ENCODE measurements at regions not wholly inside any gene's neighbourhood (a gene's known extent, or its start where the extent isn't known, plus 50 kb on each side); places are given as distances from the start of the nearest gene placed in this dataset.

DNA sequence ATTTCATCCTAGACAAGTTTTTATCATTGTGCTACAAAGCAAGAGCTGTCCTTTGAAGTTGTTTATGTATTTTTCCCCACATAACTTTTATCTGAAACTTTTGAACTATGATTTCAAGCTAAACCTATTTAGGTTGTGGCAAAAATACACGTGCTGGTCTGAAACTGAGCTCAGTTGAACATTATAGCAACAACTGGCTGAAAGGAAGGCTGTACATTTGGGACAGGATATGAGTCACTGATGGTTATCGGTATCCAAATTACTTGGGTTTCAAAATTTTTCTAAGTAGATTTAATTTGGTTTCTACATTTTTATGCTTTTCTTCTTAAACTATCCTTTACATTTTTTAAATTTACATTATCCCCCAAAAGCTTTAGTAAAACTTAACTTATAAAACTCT, 627.3 kb upstream of the NUDT12 start:
- DNase-seq: no peak

DNA sequence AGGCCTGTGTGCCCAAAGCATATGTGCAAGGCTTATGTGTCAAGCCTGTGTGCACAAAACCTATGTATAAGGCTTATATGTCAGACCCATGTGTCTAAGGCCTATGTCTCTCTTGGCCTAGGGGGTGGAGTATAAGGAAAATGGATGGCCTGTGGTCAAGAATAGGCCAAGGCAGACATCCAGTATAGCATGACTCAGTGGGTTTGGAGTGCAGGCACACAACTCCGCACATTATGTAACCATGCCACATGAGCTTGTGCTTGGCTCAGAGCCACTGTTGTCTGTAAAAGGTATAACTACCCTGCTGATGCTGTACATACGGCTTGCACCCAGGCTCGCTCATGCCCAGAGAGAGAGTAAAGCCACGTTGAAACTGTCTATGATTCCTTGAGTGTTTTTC, 626.4 kb upstream of the NUDT12 start:
- DNase-seq: no peak

DNA sequence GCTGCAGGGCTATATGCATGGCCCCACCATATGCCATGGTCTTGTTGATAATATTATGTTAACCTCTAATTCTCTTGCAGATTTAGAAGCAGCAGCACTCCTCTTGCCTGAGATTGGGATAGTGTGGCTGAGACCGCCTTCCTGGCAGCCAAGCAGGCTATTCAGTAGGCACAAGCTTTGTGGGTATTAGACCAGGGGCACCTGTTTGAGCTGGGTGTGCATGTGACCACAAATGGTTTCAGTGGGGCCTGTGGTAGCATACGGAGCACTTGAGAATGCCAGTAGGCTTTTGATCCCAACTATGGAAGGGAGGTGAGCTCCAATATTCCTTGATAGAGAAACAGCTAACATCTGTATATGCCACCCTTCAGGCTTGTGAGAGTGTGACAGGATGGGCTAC, 625.1 kb upstream of the NUDT12 start:
- DNase-seq: no peak

DNA sequence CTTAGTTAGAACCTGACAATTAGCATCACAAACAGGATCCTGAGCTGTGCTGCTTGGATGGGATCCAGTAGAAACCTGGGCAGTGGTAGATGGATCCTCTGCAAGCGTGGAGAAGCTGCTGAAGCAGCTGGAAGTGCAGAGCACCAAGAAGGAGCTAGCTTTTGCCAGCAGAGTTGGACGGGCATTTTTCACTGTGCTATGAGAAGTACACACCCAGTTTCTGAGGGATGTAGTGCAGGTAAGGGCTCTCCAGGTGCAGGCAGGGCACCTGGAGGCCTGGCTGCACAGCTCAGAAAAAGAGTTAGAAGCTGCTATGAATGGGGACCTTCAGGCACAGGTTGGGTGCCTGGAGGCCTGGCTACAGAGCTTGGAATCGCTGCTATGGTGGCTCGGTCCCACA, 623.9 kb upstream of the NUDT12 start:
- DNase-seq: no peak

DNA sequence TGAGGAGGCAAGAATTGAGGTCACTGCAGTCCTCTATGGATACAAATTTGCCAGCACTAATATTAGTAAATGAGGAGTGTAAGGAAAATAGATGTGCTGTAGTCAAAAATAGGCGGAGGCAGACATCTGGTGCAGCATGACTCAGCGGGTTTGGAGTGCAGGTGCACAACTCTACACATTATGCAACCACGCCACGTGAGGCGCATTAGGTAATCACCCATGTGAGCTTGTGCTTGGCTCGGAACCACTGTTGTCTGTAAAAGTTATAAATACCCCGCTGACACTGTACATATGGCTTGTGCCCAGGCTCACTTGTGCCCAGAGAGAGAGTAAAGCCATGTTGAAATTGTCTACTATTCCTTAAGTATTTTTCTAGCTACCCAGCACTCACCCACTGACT, 623.5 kb upstream of the NUDT12 start:
- DNase-seq: no peak

DNA sequence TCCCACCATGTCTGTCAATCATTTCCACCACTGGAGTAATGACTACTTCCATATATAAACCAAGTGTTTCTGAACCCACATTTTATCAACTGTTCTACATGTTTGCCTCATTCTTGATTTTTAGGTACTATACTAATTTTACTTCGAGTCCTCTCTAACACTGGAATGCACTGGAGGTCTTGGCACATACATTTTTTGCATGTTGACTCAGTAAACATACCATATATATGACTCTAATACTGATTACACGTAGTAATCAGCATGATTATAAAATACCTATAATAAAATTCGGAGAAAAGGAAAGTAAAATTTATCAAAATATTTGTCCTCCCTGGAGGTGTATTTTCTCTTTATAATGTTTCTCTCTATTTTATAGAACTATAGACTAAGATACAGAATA, 621.7 kb upstream of the NUDT12 start:
- DNase-seq: no peak

DNA sequence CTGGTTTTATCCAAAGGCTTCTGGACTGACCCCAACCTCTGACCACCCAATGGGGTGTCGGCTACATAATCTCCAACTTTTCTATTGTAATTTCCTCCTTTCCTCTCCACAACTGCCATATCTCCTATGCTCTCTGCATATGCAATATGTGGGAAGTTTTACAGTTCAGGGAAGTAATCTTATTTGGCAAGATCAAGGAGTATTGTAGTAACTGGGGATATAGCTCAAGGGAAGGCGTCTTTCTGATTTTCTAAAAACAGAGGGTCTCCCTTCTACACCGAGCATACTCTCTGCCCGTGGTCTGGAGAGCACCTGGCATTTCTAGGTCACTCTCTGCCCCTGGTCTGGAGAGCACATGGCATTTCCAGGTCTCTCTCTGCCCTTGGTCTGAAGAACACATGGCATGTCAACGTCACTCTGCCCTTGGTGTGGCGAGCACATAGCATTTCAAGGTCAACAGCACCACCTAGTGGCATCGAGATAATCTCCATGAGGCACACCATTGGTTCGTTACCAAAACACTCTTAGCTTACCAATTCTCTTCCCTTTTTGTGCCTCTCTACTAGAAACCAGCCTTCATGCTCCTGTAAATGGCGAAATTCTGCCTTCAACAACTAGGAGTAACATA, 616.4 kb upstream of the NUDT12 start:
- peak; percentile 79 for DNase-seq

DNA sequence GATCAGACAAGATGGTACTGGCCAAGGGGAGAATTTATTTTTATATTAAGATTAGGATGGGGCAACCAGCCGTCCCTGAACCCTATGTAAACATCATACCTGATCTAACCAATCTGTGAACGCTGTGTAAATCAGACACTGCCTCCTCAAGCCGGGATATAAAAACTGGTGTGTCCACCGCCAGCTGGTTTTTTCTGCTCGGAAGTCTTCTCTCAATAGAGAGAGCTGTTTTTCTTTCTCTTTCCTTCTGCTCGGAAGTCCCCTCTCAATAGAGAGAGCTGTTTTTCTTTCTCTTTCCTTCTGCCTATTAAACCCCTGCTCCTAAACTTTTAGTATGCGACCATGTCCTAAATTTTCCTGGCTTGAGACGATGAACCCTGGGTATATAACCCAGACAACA, 615.5 kb upstream of the NUDT12 start:
- DNase-seq: no peak

DNA sequence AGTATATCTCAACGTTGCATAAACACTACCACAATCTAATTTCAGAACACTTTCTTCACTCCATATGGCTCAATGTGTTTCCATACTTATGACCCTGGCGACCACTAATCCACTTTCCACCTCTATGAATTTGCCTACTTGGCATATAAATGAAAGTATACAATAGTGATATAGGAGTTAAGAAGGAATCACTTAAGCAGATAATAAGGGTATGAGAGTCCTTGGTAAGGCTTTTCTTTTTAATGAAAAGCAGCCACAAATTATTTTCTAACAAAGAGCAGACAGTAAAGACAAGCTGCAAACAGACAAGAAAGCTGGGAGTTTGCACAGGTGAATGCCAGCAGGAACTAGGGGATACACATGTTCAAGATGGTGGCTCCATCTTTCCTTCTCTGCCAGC, 615.1 kb upstream of the NUDT12 start:
- DNase-seq: no peak

DNA sequence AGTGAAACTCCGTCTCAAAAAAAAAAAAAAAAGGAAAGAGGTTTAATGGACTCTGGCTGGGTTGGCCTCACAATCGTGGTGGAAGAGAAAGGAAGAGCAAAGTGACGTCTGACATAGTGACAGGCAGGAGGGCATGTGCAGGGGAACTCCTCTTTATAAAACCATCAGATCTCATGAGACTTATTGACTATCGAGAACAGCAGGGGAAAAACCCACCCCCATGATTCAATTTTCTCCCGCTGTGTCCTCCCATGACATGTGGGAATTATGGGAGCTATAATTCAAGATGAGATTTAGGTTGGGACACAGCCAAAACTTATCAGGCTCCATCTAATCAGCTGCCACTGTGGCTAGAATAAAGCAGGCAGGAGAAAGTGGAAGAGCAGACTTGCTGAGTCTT, 610.4 kb upstream of the NUDT12 start:
- no peak for DNase-seq

DNA sequence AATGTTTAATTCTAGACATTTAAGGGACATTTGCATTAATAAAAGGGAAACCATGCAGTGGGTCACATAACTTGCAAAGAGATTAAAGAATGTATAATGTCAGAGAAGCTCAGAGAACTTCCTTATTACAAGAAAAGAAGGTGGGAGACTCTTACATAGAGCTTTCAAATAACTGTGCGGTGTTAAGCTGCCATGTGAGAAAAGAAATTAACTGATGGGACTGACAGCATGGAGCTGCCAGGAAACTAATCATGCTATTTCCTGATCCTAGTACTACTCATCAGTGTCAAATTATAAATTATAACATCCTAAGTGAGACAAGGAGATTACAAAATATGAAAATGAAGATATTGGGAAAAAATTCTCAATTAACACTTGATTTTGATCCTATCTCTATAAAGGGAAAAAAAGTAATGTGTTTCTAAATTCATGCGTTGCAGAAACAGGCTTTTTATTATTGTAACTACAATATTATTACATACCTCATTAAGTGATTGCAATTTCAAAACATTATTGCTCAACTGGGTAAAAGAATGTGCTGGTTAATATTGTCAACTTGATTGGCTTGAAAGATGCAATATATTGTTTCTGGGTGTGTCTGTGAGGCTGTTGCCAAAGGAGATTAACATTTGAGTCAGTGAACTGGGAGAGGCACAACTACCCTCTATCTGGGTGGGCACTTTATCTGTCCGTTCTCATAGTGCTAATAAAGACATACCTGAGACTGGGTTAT, 609.5 kb upstream of the NUDT12 start:
- no peak for DNase-seq

DNA sequence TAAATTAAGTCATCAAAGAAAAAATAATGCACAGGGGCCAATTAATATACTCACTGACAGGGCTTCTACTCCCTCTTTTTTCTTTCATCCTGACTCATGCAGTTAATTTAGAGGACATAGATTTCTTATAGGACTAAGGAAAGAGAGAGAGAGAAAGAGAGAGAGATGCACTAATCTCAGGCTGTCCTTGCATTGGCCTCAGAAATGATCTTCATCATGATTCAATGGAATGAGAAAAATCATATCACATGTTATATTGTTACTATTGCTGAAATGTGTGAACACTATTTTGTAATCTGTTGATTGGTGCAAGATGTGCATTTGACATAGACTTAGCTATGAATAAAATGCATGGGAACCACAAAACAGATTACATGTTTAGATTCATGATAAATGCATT, 608.3 kb upstream of the NUDT12 start:
- no peak for DNase-seq

DNA sequence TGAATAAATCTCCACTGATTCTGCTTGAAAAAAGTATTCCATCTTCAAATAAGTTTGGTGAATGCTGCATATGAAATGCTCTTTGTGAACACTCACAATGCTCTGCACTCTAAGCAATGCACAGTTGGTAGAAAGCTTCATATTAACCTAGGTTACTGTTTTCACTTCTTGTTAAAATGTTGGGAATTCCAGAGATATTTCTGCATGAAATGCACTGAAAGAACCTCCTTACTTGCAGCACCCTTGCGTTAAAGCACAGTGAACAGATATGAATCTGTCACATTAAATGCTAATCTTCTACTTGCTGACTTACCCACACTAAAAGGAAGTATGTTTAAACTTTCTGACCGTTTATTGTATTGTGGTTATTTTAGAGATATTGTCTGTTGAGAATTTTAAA, 584.1 kb upstream of the NUDT12 start:
- DNase-seq: no peak

DNA sequence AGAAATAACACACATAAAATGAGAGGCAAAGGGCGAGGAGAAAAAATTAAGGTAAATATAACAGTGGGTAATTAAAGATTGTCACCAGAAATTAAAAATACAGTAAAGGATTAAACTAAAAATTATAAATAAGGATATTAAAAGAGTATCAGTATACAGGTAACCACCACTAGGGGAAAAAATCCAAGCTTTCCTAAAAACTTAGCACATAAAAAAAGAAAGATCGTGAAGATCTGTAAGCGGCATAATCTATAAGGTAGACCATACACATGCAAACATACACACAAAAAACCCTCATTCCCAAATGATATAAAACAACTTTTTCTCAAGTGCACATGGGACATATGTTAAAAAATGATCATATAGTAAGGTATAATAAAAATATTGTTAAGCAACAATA, 577.3 kb upstream of the NUDT12 start:
- no peak for DNase-seq

DNA sequence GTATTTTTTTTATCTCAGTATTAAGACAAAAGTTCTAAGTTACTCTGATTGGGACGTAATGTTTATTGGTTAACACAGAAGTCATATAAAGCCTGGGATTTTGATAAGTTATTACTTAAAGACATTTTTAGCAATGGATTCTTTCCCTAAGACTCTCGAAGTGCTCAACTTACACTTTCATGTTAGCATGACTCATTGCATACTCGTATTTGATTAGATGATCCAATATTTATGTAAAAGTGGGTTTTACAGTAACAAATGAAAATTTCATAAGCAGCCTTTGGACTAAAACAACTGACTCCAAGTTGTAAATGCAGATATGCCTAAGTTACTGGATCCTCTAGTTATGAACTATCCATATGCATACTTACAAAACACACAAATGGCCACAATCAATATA, 567.7 kb upstream of the NUDT12 start:
- DNase-seq: no peak

DNA sequence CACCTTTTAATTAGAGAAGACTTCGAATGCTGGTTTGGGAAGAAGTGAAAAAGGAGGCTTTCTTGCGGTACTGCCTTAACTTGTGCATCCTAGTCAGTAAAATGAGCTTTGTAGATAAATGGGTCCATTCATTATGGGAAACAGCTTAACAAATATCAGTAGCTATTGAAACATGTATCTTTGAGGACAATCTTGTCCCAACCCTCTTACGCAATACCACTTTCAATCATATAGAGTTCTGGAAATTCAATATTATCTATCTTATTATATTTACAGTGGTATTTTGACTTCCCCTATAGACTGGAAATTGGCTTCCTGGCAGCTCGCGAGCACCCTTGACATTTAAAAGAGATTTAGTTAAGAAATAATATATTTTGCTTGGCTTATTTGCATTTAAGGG, 565.8 kb upstream of the NUDT12 start:
- DNase-seq: no peak

DNA sequence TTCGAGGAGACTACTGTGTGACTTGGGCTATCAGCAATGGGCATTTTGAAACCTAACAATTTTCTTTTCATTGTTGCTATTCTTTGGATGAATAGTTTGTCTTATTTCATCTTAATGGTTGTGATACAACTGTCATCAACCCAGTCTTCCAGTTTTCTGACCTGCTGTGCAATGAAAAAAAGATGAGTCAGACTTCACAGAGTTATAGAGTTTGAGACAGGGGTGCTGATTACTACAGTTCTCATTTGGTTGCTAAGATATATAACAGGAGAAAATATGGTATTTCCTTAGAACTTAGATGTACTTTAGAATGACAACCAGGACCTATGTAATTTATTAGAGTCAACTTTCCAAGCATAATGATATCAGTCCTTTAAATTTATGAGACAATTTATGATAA, 564.4 kb upstream of the NUDT12 start:
- no peak for DNase-seq

DNA sequence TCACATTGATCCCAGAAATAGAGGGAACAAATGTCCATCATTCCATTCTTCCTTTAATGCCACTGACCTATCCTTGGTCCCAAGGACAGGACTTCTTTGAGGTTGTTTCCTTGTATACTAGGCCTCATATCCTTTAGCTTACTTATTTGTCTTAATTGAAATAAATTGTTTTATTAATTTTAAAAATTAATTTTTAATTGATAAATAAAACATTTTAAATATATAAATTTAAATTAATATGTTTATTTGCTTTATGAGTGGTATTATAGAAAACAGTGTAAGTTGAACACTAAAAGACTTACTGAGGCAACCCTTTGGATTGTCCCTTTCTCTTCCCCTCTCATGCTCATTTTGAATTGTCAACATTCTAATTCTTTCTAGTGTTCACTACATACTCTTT, 556.9 kb upstream of the NUDT12 start:
- no peak for DNase-seq

DNA sequence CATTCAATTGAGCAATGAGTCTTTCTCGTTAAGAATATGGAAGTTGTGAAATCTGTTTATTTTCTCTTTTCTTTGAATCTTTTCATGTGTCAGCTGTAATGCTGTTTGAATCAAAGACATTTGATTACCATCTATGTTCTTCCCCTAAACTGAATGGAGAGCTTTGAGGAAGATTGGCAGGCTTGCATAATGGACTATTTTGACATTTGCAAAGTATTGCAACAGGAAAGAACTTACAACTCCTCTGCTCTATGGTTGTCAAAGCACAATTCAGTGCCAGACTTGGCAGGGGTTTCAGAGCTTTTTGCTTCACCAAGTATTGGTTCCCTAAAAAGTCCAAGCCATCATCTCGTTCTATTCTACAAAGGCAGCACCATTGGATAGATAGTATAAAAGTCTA, 549.0 kb upstream of the NUDT12 start:
- no peak for DNase-seq

DNA sequence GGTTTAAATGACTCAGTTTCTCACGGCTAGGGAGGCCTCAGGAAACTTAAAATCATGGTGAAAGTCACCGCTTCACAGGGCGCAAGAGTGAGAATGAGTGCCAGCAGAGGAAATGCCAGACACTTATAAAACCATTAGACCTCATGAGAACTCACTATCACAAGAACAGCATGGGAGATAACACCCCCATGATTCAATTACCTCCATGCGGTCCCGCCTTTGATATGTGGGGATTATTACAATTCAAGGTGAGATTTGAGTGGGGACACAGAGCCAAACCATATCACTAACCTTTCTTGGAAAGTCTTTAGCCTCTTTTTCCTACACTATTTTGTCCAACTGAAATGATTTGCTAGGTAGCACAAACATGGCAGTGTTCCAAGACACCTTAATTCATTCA, 533.9 kb upstream of the NUDT12 start:
- no peak for DNase-seq

DNA sequence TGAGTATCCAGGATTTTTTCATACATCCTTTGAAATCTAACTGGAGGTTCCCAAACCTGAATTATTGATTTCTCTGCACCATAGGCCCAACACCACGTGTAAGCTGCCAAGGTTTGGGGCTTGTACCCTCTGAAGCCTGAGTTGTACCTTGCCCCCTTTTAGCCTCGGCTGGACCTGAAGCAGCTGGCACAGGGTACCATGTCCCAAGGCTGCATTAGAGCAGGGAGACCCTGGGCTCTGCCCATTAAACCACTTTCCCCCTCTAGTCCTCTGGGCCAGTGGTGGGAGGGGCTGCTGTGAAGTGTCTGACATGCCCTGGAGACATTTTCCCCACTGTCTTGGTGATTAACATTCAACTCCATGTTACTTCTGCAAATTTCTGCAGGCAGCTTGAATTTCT, 532.9 kb upstream of the NUDT12 start:
- no peak for DNase-seq

DNA sequence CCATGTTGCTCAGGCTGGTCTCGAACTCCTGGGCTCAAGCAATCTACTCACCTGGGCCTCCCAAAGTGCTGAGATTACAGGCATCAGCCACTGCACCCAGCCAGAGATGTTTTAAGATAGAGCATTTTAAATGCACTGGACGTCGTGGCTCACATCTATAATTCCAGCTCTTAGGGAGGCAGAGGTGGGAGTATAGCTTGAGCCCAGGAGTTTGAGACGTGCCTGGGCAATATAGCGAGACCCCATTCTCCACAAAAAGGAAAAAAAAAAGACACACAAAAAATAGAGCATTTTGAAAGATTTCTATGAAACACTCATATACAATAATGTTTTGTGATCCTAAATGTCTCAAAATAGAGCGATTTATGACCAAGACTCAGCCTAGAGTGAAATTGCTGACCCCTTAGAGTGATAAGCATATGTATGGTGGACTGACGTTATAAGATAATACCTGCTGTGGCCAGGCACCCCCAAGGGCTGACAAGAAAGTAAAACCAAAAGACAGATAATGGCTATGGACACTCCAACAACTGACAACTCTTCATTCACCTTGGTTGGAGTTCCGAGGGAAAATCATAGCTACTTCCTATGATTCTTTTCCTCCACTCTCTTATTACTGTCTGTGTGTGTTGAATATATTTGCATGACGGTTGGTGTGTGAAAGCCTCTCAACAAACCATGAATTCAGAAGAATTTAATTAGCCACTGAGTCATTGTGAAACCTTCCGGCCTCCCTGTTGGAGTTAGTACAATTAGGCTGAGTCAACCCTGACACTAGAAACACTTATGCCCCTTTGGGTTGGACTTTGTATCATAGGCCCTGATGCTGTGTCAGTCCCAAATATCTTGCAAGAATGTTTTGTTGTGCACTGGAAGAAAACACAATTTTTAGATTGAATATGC, 526.5 kb upstream of the NUDT12 start:
- no peak for DNase-seq

DNA sequence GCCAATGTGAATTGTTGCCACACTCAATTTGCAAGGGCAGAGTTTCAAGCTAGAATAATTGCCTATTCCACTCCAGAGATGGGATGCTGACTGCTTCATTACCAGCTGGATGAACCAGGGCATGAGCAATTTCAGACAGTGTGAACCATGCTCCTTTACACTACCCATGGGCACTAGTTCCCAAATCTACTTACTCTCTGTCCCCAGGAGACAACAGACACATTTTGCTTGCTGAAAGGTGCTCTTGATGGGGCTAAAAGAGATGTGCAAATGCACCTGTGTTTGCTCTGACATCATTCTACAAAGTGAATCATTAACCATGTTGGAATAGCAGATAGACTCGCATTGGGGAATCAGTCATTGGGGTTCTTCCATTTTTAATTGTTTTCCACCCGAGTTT, 522.3 kb upstream of the NUDT12 start:
- no peak for DNase-seq

DNA sequence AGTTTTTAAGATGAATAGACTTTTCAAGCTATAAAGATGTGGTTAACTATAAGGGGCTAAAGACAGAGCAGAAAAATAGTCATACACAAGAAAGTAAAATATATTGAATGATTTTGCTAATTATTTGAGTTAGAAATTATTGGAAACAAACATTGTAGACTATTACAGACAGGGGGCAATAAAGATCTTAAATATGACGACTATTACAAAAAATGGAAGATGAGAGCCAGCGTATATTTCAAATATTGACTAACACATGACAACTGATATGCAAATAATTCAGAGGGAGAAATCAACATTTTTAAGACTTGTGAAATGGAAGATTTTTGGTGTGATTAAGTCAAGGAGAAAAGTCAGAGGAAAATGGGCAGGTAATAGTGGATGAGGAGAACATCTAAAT, 520.2 kb upstream of the NUDT12 start:
- no peak for DNase-seq

Data from GDM1 (cell line).